GDM1 (cell line): ENCODE measurements at regions not wholly inside any gene's neighbourhood (a gene's known extent, or its start where the extent isn't known, plus 50 kb on each side); places are given as distances from the start of the nearest gene placed in this dataset.

Source experiments
- DNase-seq: peaks from one replicate; lab custom pipeline; 2025; lab: John Stamatoyannopoulos, UW

- DNase-seq: no peak
Observed at GRCh38 chr22:48577014-48577690, 1250.5 kb downstream of the BRD1 start.

GRCh38 chr22:48576333-48577013, 1251.2 kb downstream of the BRD1 start:
- no peak for DNase-seq

GRCh38 chr22:48575618-48576332, 1251.9 kb downstream of the BRD1 start:
- no peak for DNase-seq

- DNase-seq: no peak
Observed at GRCh38 chr22:48574776-48575617, 1252.7 kb downstream of the BRD1 start.

- DNase-seq: no peak
Observed at GRCh38 chr22:48573766-48574165, 1253.9 kb downstream of the BRD1 start.

GRCh38 chr22:48572951-48573350, 1254.7 kb downstream of the BRD1 start:
- DNase-seq: no peak

- DNase-seq: no peak
Observed at GRCh38 chr22:48570912-48571311, 1256.8 kb downstream of the BRD1 start.

- DNase-seq: no peak
Observed at GRCh38 chr22:48569476-48570233, 1258.0 kb downstream of the BRD1 start.

- DNase-seq: no peak
Observed at GRCh38 chr22:48568736-48569330, 1258.8 kb downstream of the BRD1 start.

- DNase-seq: no peak
Observed at GRCh38 chr22:48567213-48567975, 1260.3 kb downstream of the BRD1 start.

GRCh38 chr22:48566741-48567140, 1260.9 kb downstream of the BRD1 start:
- DNase-seq: no peak

- no peak for DNase-seq
Observed at GRCh38 chr22:48565901-48566501, 1261.7 kb downstream of the BRD1 start.

- no peak for DNase-seq
Observed at GRCh38 chr22:48564995-48565394, 1262.7 kb downstream of the BRD1 start.

GRCh38 chr22:48563966-48564330, 1263.7 kb downstream of the BRD1 start:
- DNase-seq: no peak

- DNase-seq: no peak
Observed at GRCh38 chr22:48563118-48563965, 1264.3 kb downstream of the BRD1 start.

- no peak for DNase-seq
Observed at GRCh38 chr22:48561676-48562075, 1266.0 kb downstream of the BRD1 start.

- no peak for DNase-seq
Observed at GRCh38 chr22:48560836-48561235, 1266.8 kb downstream of the BRD1 start.

- no peak for DNase-seq
Observed at GRCh38 chr22:48560389-48560751, 1267.3 kb downstream of the BRD1 start.
